ENCODE measurements at regions not wholly inside any gene's neighbourhood (a gene's known extent, or its start where the extent isn't known, plus 50 kb on each side); places are given as distances from the start of the nearest gene placed in this dataset.

- TF ChIP-seq CTCF (IDR thresholded peaks at IDR 0.05) (no peak), POLR2AphosphoS5 (IDR thresholded peaks at IDR 0.05) (no peak)
Measured at GRCh38 chr2:88318071-88318955, 134.2 kb downstream of the FOXI3 start.

Measured in upper lobe of left lung (tissue), 4 donors.